Gastrocnemius medialis (tissue), 4 donors: ENCODE measurements at regions not wholly inside any gene's neighbourhood (a gene's known extent, or its start where the extent isn't known, plus 50 kb on each side); places are given as distances from the start of the nearest gene placed in this dataset.

Experiments
- POLR2A ChIP-seq, 2 donors: fragments of 450-650 bp; IDR thresholded peaks; one replicate each; pipeline ENCODE4 v1.6.1; 2017; ENCODE audit warnings: antibody characterized with exemption in 2 of 2, mild to moderate bottlenecking in 2 of 2, moderate library complexity in 2 of 2
- TF ChIP-seq, protein P1 (sequence below), 5 experiments: fragments of 450-650 bp in 3 of 5; fragments of 200-600 bp in 2 of 5; sonication (generic) in 2 of 5; IDR thresholded peaks in 4 of 5; conservative IDR thresholded peaks in 1 of 5; 1 replicate in 4 of 5; 2 replicates in 1 of 5; pipeline ENCODE4 v1.5.1; 2016 to 2019; ENCODE audit warnings: antibody characterized with exemption in 5 of 5, mild to moderate bottlenecking in 3 of 5, moderate library complexity in 3 of 5

DNA sequence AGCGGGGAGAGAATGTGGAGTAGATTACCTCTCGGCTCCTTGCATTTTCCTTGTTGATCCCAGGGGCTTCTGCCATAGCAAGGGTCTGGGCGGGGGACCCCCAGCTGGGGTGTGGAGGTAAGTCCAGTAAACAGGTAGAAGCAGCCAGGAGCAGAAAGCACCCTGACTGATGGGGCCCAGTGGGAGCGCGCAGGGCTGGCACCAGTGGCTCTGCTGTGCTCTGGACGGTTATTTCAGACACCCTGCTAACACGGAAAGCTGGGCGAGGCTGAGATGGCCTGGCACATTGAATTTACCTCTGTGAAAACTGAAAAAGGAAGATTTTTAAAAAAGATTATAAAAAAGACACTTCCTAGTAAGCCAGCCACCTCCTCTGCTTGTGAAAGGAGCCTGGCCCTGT lies 88.4 kb upstream of the CALM2 start:
- TF ChIP-seq, protein P1, sequence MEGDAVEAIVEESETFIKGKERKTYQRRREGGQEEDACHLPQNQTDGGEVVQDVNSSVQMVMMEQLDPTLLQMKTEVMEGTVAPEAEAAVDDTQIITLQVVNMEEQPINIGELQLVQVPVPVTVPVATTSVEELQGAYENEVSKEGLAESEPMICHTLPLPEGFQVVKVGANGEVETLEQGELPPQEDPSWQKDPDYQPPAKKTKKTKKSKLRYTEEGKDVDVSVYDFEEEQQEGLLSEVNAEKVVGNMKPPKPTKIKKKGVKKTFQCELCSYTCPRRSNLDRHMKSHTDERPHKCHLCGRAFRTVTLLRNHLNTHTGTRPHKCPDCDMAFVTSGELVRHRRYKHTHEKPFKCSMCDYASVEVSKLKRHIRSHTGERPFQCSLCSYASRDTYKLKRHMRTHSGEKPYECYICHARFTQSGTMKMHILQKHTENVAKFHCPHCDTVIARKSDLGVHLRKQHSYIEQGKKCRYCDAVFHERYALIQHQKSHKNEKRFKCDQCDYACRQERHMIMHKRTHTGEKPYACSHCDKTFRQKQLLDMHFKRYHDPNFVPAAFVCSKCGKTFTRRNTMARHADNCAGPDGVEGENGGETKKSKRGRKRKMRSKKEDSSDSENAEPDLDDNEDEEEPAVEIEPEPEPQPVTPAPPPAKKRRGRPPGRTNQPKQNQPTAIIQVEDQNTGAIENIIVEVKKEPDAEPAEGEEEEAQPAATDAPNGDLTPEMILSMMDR (IDR thresholded peaks at IDR 0.05 in 4 of 5, conservative IDR thresholded peaks at IDR 0.05 in 1 of 5): no peak
- TF ChIP-seq POLR2A (IDR thresholded peaks at IDR 0.05): no peak
